ENCODE measurements at regions not wholly inside any gene's neighbourhood (a gene's known extent, or its start where the extent isn't known, plus 50 kb on each side); places are given as distances from the start of the nearest gene placed in this dataset.

GRCh38 chr3:19757773-19758172, 176.2 kb downstream of the EFHB start:
- TF ChIP-seq CTCF (conservative IDR thresholded peaks at IDR 0.05; ENCODE audit: low read length) (no peak), EZH2phosphoT487 (IDR thresholded peaks at IDR 0.05; ENCODE audit: borderline replicate concordance) (no peak)
